ENCODE measurements at regions not wholly inside any gene's neighbourhood (a gene's known extent, or its start where the extent isn't known, plus 50 kb on each side); places are given as distances from the start of the nearest gene placed in this dataset.
"Not testable (repeated sequence)": the region's sequence is repeated elsewhere in the genome, so short reads cannot be mapped to it uniquely, and the experiment has no call there.

DNA sequence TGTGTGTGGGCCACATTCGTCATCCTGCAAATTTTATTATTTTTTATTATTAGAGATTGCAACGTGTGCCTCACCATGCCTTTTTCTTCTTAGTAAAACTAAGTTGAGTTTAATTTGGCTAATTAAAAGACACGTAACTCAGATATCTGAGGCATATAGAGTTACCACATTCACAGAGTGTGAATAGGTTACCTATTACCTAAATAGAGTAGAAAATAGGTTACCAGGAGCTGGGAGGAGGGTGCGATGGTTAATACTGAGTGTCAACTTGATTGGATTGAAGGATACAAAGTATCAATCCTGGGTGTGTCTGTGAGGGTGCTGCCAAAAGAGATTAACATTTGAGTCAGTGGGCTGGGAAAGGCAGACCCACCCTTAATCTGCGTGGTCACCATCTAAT, 116.3 kb upstream of the CARD11 start:
- not testable (repeated sequence) for H3K36me3 ChIP-seq (ENCODE audit: control insufficient read depth in 1 of 2, insufficient read depth in 2 of 2, low read length in 2 of 2); DNase-seq; H3K79me2 ChIP-seq (ENCODE audit: control insufficient read depth, insufficient read depth, low read length, poor library complexity); H3K23ac ChIP-seq (ENCODE audit: low read length); H3K4ac ChIP-seq (ENCODE audit: low read depth, low read length); H3K4me1 ChIP-seq (ENCODE audit: control insufficient read depth in 1 of 2, insufficient read depth in 2 of 2, low read length in 2 of 2); H3K18ac ChIP-seq (ENCODE audit: low read length); H2BK12ac ChIP-seq (ENCODE audit: low read length); H3K9ac ChIP-seq (ENCODE audit: low read length); H3K4me3 ChIP-seq (ENCODE audit: low read depth, low read length); H2BK120ac ChIP-seq (ENCODE audit: insufficient read depth, low read length, poor library complexity); H3K27ac ChIP-seq (ENCODE audit: low read depth, low read length); H4K12ac ChIP-seq (ENCODE audit: low read depth, low read length); H2AFZ ChIP-seq (ENCODE audit: insufficient read depth, low read length, poor library complexity); H3K27me3 ChIP-seq (ENCODE audit: insufficient read depth, low read length); H3K4me2 ChIP-seq (ENCODE audit: low read length); H3K9me3 ChIP-seq (ENCODE audit: insufficient read depth, low read depth, low read length); H2AK5ac ChIP-seq (ENCODE audit: low read length); H4K8ac ChIP-seq (ENCODE audit: low read depth, low read length); H4K91ac ChIP-seq (ENCODE audit: low read depth, low read length); H3K79me1 ChIP-seq (ENCODE audit: low read length); H2BK5ac ChIP-seq (ENCODE audit: low read depth, low read length, poor library complexity); H3K14ac ChIP-seq (ENCODE audit: low read length)
- WGBS (ENCODE audit: extremely low coverage, insufficient coverage, insufficient read length): no CpG with 5 or more reads among the region's 5 CpGs

DNA sequence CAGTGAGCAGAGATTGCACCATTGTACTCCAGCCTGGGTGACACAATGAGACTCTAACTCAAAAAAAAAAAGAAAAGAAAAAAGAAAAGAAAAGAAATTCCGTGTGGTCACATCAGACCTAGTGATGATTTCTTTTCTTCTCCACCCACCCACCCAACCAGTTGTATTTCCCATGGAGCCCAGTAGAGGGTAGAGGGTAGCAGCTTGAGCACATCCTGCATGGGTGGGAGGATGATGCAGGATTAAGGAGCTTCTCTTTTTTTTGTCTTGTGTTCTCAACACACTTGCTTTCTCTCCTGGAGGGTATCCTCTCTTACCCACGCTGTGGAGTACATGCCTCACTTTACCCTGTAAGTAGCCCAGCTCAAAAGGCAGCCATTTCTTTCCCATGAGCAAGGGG, 118.6 kb upstream of the CARD11 start:
- H4K12ac ChIP-seq (ENCODE audit: low read depth, low read length): no peak overlapping the region
- no peak overlapping the region for H2BK12ac ChIP-seq (ENCODE audit: low read length)
- H4K8ac ChIP-seq (ENCODE audit: low read depth, low read length): no peak overlapping the region
- H3K79me1 ChIP-seq (ENCODE audit: low read length): no peaks in the 10 kb centered on the region
- no peak overlapping the region for H3K4me3 ChIP-seq (ENCODE audit: low read depth, low read length)
- peak in 1 of 2 donors; percentile 8 for DNase-seq
- H3K79me2 ChIP-seq (ENCODE audit: control insufficient read depth, insufficient read depth, low read length, poor library complexity): no peaks in the 10 kb centered on the region
- H3K27ac ChIP-seq (ENCODE audit: low read depth, low read length): no peak overlapping the region
- no peak overlapping the region for H2BK5ac ChIP-seq (ENCODE audit: low read depth, low read length, poor library complexity)
- no peak overlapping the region for H3K23ac ChIP-seq (ENCODE audit: low read length)
- peaks cover 8% of the 10 kb centered on the region for H3K9me3 ChIP-seq (ENCODE audit: insufficient read depth, low read depth, low read length)
- H4K91ac ChIP-seq (ENCODE audit: low read depth, low read length): no peak overlapping the region
- no peak overlapping the region for H2AFZ ChIP-seq (ENCODE audit: insufficient read depth, low read length, poor library complexity)
- no peak overlapping the region for H2AK5ac ChIP-seq (ENCODE audit: low read length)
- no peak overlapping the region for H3K4ac ChIP-seq (ENCODE audit: low read depth, low read length)
- no peaks in the 10 kb centered on the region for H3K36me3 ChIP-seq (ENCODE audit: control insufficient read depth in 1 of 2, insufficient read depth in 2 of 2, low read length in 2 of 2)
- H3K27me3 ChIP-seq (ENCODE audit: insufficient read depth, low read length): no peaks in the 10 kb centered on the region
- no peak overlapping the region for H3K4me2 ChIP-seq (ENCODE audit: low read length)
- H3K14ac ChIP-seq (ENCODE audit: low read length): no peak overlapping the region
- no peak overlapping the region for H3K18ac ChIP-seq (ENCODE audit: low read length)
- no peak overlapping the region for H2BK120ac ChIP-seq (ENCODE audit: insufficient read depth, low read length, poor library complexity)
- no CpG with 5 or more reads among the region's 2 CpGs for WGBS (ENCODE audit: extremely low coverage, insufficient coverage, insufficient read length)
- H3K4me1 ChIP-seq (ENCODE audit: control insufficient read depth in 1 of 2, insufficient read depth in 2 of 2, low read length in 2 of 2): peaks cover 4 to 7% of the 10 kb centered on the region in 2 experiments
- H3K9ac ChIP-seq (ENCODE audit: low read length): no peak overlapping the region

DNA sequence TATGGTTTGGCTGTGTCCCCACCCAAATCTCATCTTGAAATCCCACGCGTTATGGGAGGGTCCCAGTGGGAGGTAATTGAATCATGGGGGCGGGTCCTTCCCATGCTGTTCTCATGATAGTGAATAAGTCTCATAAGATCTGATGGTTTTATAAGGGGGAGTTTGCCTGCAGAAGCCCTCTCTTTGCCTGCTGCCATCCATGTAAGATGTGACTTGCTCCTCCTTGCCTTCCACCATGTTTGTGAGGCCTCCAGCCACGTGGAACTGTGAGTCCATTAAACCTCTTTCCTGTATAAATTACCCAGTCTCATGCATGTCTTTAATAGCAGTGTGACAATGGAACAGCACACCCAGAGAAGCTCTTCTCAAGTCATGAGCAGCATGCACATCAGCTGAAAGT, 119.1 kb upstream of the CARD11 start:
- not testable (repeated sequence) for H3K79me1 ChIP-seq (ENCODE audit: low read length); H4K8ac ChIP-seq (ENCODE audit: low read depth, low read length); H3K4ac ChIP-seq (ENCODE audit: low read depth, low read length); H2BK120ac ChIP-seq (ENCODE audit: insufficient read depth, low read length, poor library complexity); H3K27me3 ChIP-seq (ENCODE audit: insufficient read depth, low read length); H3K36me3 ChIP-seq (ENCODE audit: control insufficient read depth in 1 of 2, insufficient read depth in 2 of 2, low read length in 2 of 2); H3K14ac ChIP-seq (ENCODE audit: low read length); H2BK12ac ChIP-seq (ENCODE audit: low read length); H3K4me1 ChIP-seq (ENCODE audit: control insufficient read depth in 1 of 2, insufficient read depth in 2 of 2, low read length in 2 of 2); H2AFZ ChIP-seq (ENCODE audit: insufficient read depth, low read length, poor library complexity); H3K27ac ChIP-seq (ENCODE audit: low read depth, low read length); H3K4me3 ChIP-seq (ENCODE audit: low read depth, low read length); DNase-seq; H3K79me2 ChIP-seq (ENCODE audit: control insufficient read depth, insufficient read depth, low read length, poor library complexity); H4K91ac ChIP-seq (ENCODE audit: low read depth, low read length); H3K4me2 ChIP-seq (ENCODE audit: low read length); H3K9me3 ChIP-seq (ENCODE audit: insufficient read depth, low read depth, low read length); H2AK5ac ChIP-seq (ENCODE audit: low read length); H3K9ac ChIP-seq (ENCODE audit: low read length); H2BK5ac ChIP-seq (ENCODE audit: low read depth, low read length, poor library complexity); H4K12ac ChIP-seq (ENCODE audit: low read depth, low read length); H3K18ac ChIP-seq (ENCODE audit: low read length); H3K23ac ChIP-seq (ENCODE audit: low read length)
- WGBS (ENCODE audit: extremely low coverage, insufficient coverage, insufficient read length): no CpG with 5 or more reads among the region's 4 CpGs

GRCh38 chr7:3164380-3164792, 120.7 kb upstream of the CARD11 start:
- peak; percentile 22 to 56 for DNase-seq
- Histone ChIP-seq H3K9ac (ENCODE audit: low read length) (no peak overlapping the region), H3K9me3 (ENCODE audit: insufficient read depth, low read depth, low read length) (peaks cover 8% of the 10 kb centered on the region), H2AFZ (ENCODE audit: insufficient read depth, low read length, poor library complexity) (no peak overlapping the region), H3K79me2 (ENCODE audit: control insufficient read depth, insufficient read depth, low read length, poor library complexity) (no peaks in the 10 kb centered on the region), H3K4me3 (ENCODE audit: low read depth, low read length) (no peak overlapping the region), H4K91ac (ENCODE audit: low read depth, low read length) (no peak overlapping the region), H3K4me2 (ENCODE audit: low read length) (peak overlapping the region; percentile 9), H3K27me3 (ENCODE audit: insufficient read depth, low read length) (no peaks in the 10 kb centered on the region), H3K36me3 (ENCODE audit: control insufficient read depth in 1 of 2, insufficient read depth in 2 of 2, low read length in 2 of 2) (no peaks in the 10 kb centered on the region), H3K4me1 (ENCODE audit: control insufficient read depth in 1 of 2, insufficient read depth in 2 of 2, low read length in 2 of 2) (peaks cover 4 to 7% of the 10 kb centered on the region in 2 experiments), H2BK12ac (ENCODE audit: low read length) (no peak overlapping the region), H2AK5ac (ENCODE audit: low read length) (no peak overlapping the region), H3K18ac (ENCODE audit: low read length) (no peak overlapping the region), H3K23ac (ENCODE audit: low read length) (no peak overlapping the region), H2BK120ac (ENCODE audit: insufficient read depth, low read length, poor library complexity) (no peak overlapping the region), H4K12ac (ENCODE audit: low read depth, low read length) (no peak overlapping the region), H3K14ac (ENCODE audit: low read length) (no peak overlapping the region), H2BK5ac (ENCODE audit: low read depth, low read length, poor library complexity) (no peak overlapping the region), H4K8ac (ENCODE audit: low read depth, low read length) (no peak overlapping the region), H3K4ac (ENCODE audit: low read depth, low read length) (no peak overlapping the region), H3K27ac (ENCODE audit: low read depth, low read length) (no peak overlapping the region), H3K79me1 (ENCODE audit: low read length) (no peaks in the 10 kb centered on the region)
- no CpG with 5 or more reads among the region's 10 CpGs for WGBS (ENCODE audit: extremely low coverage, insufficient coverage, insufficient read length)

All from trophoblast cell (in vitro differentiated cells and primary cell).